Smooth muscle cell (in vitro differentiated cells): ENCODE measurements at regions not wholly inside any gene's neighbourhood (a gene's known extent, or its start where the extent isn't known, plus 50 kb on each side); places are given as distances from the start of the nearest gene placed in this dataset.

Experiments used
- DNase-seq: peaks from one replicate; lab custom pipeline; 2025; ENCODE audit not compliant: unreplicated experiment; lab: John Stamatoyannopoulos, UW
- H2AFZ ChIP-seq: fragments of 200-600 bp; sonication (generic); 2 replicates; pipeline ENCODE4 v1.6.0; 2016; ENCODE audit warnings: antibody characterized with exemption, low read depth, mild to moderate bottlenecking
- H3F3A ChIP-seq: fragments of 200-600 bp; sonication (generic); 2 replicates; pipeline ENCODE4 v1.6.0; 2017; ENCODE audit warnings: antibody characterized with exemption, low read depth
- H3K27ac ChIP-seq: fragments of 200-600 bp; sonication (generic); 2 replicates; pipeline ENCODE4 v1.5.1; 2016; ENCODE audit warnings: low read depth, mild to moderate bottlenecking
- H3K27me3 ChIP-seq: fragments of 200-600 bp; sonication (generic); 2 replicates; pipeline ENCODE4 v1.6.1; 2016; ENCODE audit warnings: low read depth, mild to moderate bottlenecking
- H3K36me3 ChIP-seq: fragments of 200-600 bp; sonication (generic); 2 replicates; pipeline ENCODE4 v1.5.1; 2016; ENCODE audit warnings: low read depth
- H3K4me1 ChIP-seq: fragments of 200-600 bp; sonication (generic); 2 replicates; pipeline ENCODE4 v1.5.1; 2016; ENCODE audit warnings: low read depth
- H3K4me2 ChIP-seq: fragments of 200-600 bp; sonication (generic); 2 replicates; pipeline ENCODE4 v1.6.0; 2016; ENCODE audit warnings: mild to moderate bottlenecking
- H3K4me3 ChIP-seq: fragments of 200-600 bp; sonication (generic); 2 replicates; pipeline ENCODE4 v1.5.1; 2016; ENCODE audit warnings: mild to moderate bottlenecking
- H3K79me2 ChIP-seq: fragments of 200-600 bp; sonication (generic); 2 replicates; pipeline ENCODE4 v1.6.0; 2016; ENCODE audit warnings: low read depth, mild to moderate bottlenecking
- H3K9ac ChIP-seq: fragments of 200-600 bp; sonication (generic); 2 replicates; pipeline ENCODE4 v1.6.0; 2016; ENCODE audit warnings: low read depth
- H3K9me3 ChIP-seq: fragments of 200-600 bp; sonication (generic); replicated peaks from 2 replicates; pipeline ENCODE4 v1.5.1; 2016; ENCODE audit warnings: low read depth
- H4K20me1 ChIP-seq: fragments of 200-600 bp; sonication (generic); 2 replicates; pipeline ENCODE4 v1.6.0; 2016; ENCODE audit warnings: low read depth
- CTCF ChIP-seq: fragments of 200-600 bp; sonication (generic); IDR thresholded peaks from 2 replicates; pipeline ENCODE4 v1.5.1; 2017; ENCODE audit warnings: borderline replicate concordance, mild to moderate bottlenecking, antibody characterized with exemption; ENCODE audit not compliant: insufficient read depth, poor library complexity, severe bottlenecking
- WGBS: methylation state at CpG from one replicate; pipeline ENCODE4 v1.1.7; 2016; ENCODE audit warnings: low lambda C conversion rate; 5-methylcytosine and 5-hydroxymethylcytosine counted together

GRCh38 chr10:123599366-123599849 is 66.7 kb upstream of the GPR26 start:
- H3K9me3 ChIP-seq: no peaks in the 10 kb centered on the region
- no peak overlapping the region for H3K4me2 ChIP-seq
- H3K4me1 ChIP-seq: no peaks in the 10 kb centered on the region
- no peak overlapping the region for H2AFZ ChIP-seq
- no peak for TF ChIP-seq CTCF
- no peaks in the 10 kb centered on the region for H3K79me2 ChIP-seq
- H3K27me3 ChIP-seq: no peaks in the 10 kb centered on the region
- no peak overlapping the region for H3K4me3 ChIP-seq
- 89% methylated on average over 8 of the region's 8 CpGs for WGBS
- no peaks in the 10 kb centered on the region for H3K36me3 ChIP-seq
- H3K27ac ChIP-seq: no peak overlapping the region
- H3K9ac ChIP-seq: no peak overlapping the region
- no peaks in the 10 kb centered on the region for H4K20me1 ChIP-seq
- DNase-seq: no peak
- no peaks in the 10 kb centered on the region for H3F3A ChIP-seq

- Histone ChIP-seq H3K4me2 (no peak overlapping the region), H3K9ac (no peak overlapping the region), H3K36me3 (no peaks in the 10 kb centered on the region), H3K9me3 (no peaks in the 10 kb centered on the region), H3K4me3 (no peak overlapping the region), H3K27me3 (no peaks in the 10 kb centered on the region), H3F3A (no peaks in the 10 kb centered on the region), H2AFZ (no peak overlapping the region), H3K79me2 (no peaks in the 10 kb centered on the region), H3K4me1 (no peaks in the 10 kb centered on the region), H3K27ac (no peak overlapping the region), H4K20me1 (no peaks in the 10 kb centered on the region)
- no peak for DNase-seq
- WGBS: 92% methylated on average over 3 of the region's 3 CpGs
- no peak for TF ChIP-seq CTCF
Measured at GRCh38 chr10:123600177-123600576, 66.0 kb upstream of the GPR26 start.

GRCh38 chr10:123603130-123603529 is 63.0 kb upstream of the GPR26 start:
- Histone ChIP-seq H3K27me3 (peaks cover 14% of the 10 kb centered on the region), H3K9ac (no peak overlapping the region), H3K4me2 (no peak overlapping the region), H2AFZ (no peak overlapping the region), H3K27ac (no peak overlapping the region), H3K4me1 (peaks cover 10% of the 10 kb centered on the region), H4K20me1 (no peaks in the 10 kb centered on the region), H3K36me3 (no peaks in the 10 kb centered on the region), H3K9me3 (no peaks in the 10 kb centered on the region), H3K4me3 (no peak overlapping the region), H3K79me2 (no peaks in the 10 kb centered on the region), H3F3A (no peaks in the 10 kb centered on the region)
- DNase-seq: no peak
- WGBS: 75% methylated on average over 4 of the region's 4 CpGs
- no peak for TF ChIP-seq CTCF

GRCh38 chr10:123604506-123604905 is 61.6 kb upstream of the GPR26 start:
- Histone ChIP-seq H3K79me2 (no peaks in the 10 kb centered on the region), H3K4me3 (no peak overlapping the region)
- TF ChIP-seq CTCF: no peak

More at GRCh38 chr10:123604506-123604905, 61.6 kb upstream of the GPR26 start:
- WGBS: 77% methylated on average over 6 of the region's 6 CpGs
- peaks cover 13% of the 10 kb centered on the region for H3K4me1 ChIP-seq
- H3F3A ChIP-seq: no peaks in the 10 kb centered on the region
- DNase-seq: no peak
- H3K4me2 ChIP-seq: no peak overlapping the region
- no peak overlapping the region for H3K9ac ChIP-seq
- H3K9me3 ChIP-seq: no peaks in the 10 kb centered on the region
- no peaks in the 10 kb centered on the region for H4K20me1 ChIP-seq
- H2AFZ ChIP-seq: no peak overlapping the region
- H3K27ac ChIP-seq: no peak overlapping the region
- peaks cover 14% of the 10 kb centered on the region for H3K27me3 ChIP-seq
- no peaks in the 10 kb centered on the region for H3K36me3 ChIP-seq
